H1 (cell line): ENCODE measurements at regions not wholly inside any gene's neighbourhood (a gene's known extent, or its start where the extent isn't known, plus 50 kb on each side); places are given as distances from the start of the nearest gene placed in this dataset.
"Not testable (repeated sequence)": the region's sequence is repeated elsewhere in the genome, so short reads cannot be mapped to it uniquely, and the experiment has no call there.

Experiments used
- CTCF ChIA-PET: fragments of 300-600 bp; sonication (Branson Sonifier 250); formaldehyde crosslinking; loops from one replicate; lab custom pipeline; 2021; ENCODE audit not compliant: partially characterized antibody; lab: Charles Lee
- POLR2A ChIA-PET: fragments of 300-600 bp; sonication (Branson Sonifier 250); formaldehyde crosslinking; loops from one replicate; lab custom pipeline; 2021; ENCODE audit warnings: inconsistent platforms; ENCODE audit not compliant: partially characterized antibody; lab: Charles Lee
- DNase-seq, 2 experiments: peaks; one replicate each; pipeline versions ENCODE4 v3.0.0 to v3.0.0-alpha.2; 2010 to 2022; ENCODE audit warnings: low spot score in 2 of 2, low read depth in 1 of 2, mixed read lengths in 1 of 2
- FAIRE-seq: peaks from 2 replicates; lab custom pipeline; 2011; peaks lifted over from hg19 to GRCh38; lab: Jason Lieb, UNC
- H2AFZ ChIP-seq: 2 replicates; pipeline ENCODE4 v1.8.1; 2012; ENCODE audit warnings: low read length, inconsistent platforms
- H2AK5ac ChIP-seq: 2 replicates; pipeline ENCODE4 v1.6.1; 2013; ENCODE audit warnings: low read depth, low read length
- H2BK120ac ChIP-seq: replicated peaks from 2 replicates; pipeline ENCODE3; 2013; ENCODE audit warnings: low read depth, low read length, inconsistent platforms
- H2BK12ac ChIP-seq: 2 replicates; pipeline ENCODE4 v1.6.1; 2013; ENCODE audit warnings: low read depth, low read length
- H2BK15ac ChIP-seq: 2 replicates; pipeline ENCODE4 v1.6.1; 2013; ENCODE audit warnings: low read length
- H2BK20ac ChIP-seq: 2 replicates; pipeline ENCODE4 v1.6.1; 2013; ENCODE audit warnings: low read length
- H2BK5ac ChIP-seq: 2 replicates; pipeline ENCODE4 v1.6.1; 2013; ENCODE audit warnings: low read depth, low read length
- H3K14ac ChIP-seq: 2 replicates; pipeline ENCODE4 v1.6.1; 2013; ENCODE audit warnings: inconsistent platforms; ENCODE audit not compliant: insufficient read length
- H3K18ac ChIP-seq: 2 replicates; pipeline ENCODE4 v1.6.1; 2013; ENCODE audit warnings: low read length; ENCODE audit errors: extremely low read depth
- H3K23ac ChIP-seq: 2 replicates; pipeline ENCODE4 v1.6.1; 2013; ENCODE audit warnings: inconsistent platforms; ENCODE audit not compliant: insufficient read length
- H3K23me2 ChIP-seq: 2 replicates; pipeline ENCODE4 v1.6.1; 2013; ENCODE audit warnings: low read depth, low read length
- H3K27ac ChIP-seq: 2 replicates; pipeline ENCODE4 v1.6.1; 2011; ENCODE audit warnings: low read depth, low read length, inconsistent platforms
- H3K27me3 ChIP-seq, 4 experiments: replicated peaks in 1 of 4; 1 replicate in 1 of 4; 2 replicates in 3 of 4; pipeline versions ENCODE4 v1.6.1 to v1.8.1; 2011 to 2013; ENCODE audit warnings: low read length in 3 of 4, mild to moderate bottlenecking in 3 of 4, inconsistent platforms in 2 of 4, mixed read lengths in 2 of 4, moderate library complexity in 1 of 4; ENCODE audit not compliant: control insufficient read depth in 3 of 4, insufficient read depth in 3 of 4; ENCODE audit errors: extremely low read depth in 1 of 4
- H3K36me3 ChIP-seq, 4 experiments: 2 replicates each; pipeline versions ENCODE4 v1.6.1 to v1.8.1; 2011 to 2013; ENCODE audit warnings: mild to moderate bottlenecking in 4 of 4, low read length in 3 of 4, moderate library complexity in 2 of 4, control low read depth in 1 of 4, inconsistent platforms in 1 of 4; ENCODE audit not compliant: insufficient read depth in 4 of 4, control insufficient read depth in 2 of 4
- H3K4ac ChIP-seq: replicated peaks from 2 replicates; pipeline ENCODE3; 2013; ENCODE audit warnings: low read length, low read depth, mixed read lengths, inconsistent platforms; ENCODE audit not compliant: insufficient read length
- H3K4me1 ChIP-seq, 4 experiments: replicated peaks in 1 of 4; 1 replicate in 1 of 4; 2 replicates in 3 of 4; pipeline versions ENCODE4 v1.6.1 to v1.8.1; 2011 to 2013; ENCODE audit warnings: low read length in 3 of 4, inconsistent platforms in 2 of 4, mixed read lengths in 1 of 4; ENCODE audit not compliant: insufficient read depth in 4 of 4, control insufficient read depth in 3 of 4
- H3K4me2 ChIP-seq, 2 experiments: 2 replicates each; pipeline versions ENCODE4 v1.6.1 to v1.8.1; 2011 to 2013; ENCODE audit warnings: low read depth in 2 of 2, low read length in 2 of 2, control low read depth in 1 of 2, inconsistent platforms in 1 of 2, mild to moderate bottlenecking in 1 of 2; ENCODE audit not compliant: insufficient read depth in 1 of 2
- H3K4me3 ChIP-seq, 4 experiments: fragments of 200-600, 300-600 bp in 1 of 4; sonication (generic), shearing (Covaris generic), sonication (Bioruptor Twin) in 1 of 4; 2 replicates each; pipeline versions ENCODE4 v1.5.1 to v1.8.1; 2011 to 2016; ENCODE audit warnings: low read length in 4 of 4, low read depth in 3 of 4, control low read depth in 2 of 4, inconsistent platforms in 2 of 4, mild to moderate bottlenecking in 2 of 4, mixed read lengths in 1 of 4, moderate library complexity in 1 of 4; ENCODE audit not compliant: insufficient read depth in 2 of 4; ENCODE audit errors: extremely low read depth in 1 of 4
- H3K56ac ChIP-seq: replicated peaks from 2 replicates; pipeline ENCODE3; 2013; ENCODE audit warnings: low read depth, mild to moderate bottlenecking, mixed read lengths, low read length, inconsistent platforms; ENCODE audit not compliant: insufficient read length
- H3K79me1 ChIP-seq: 2 replicates; pipeline ENCODE4 v1.6.1; 2013; ENCODE audit warnings: low read depth, low read length, control low read depth
- H3K79me2 ChIP-seq, 2 experiments: 2 replicates each; pipeline versions ENCODE4 v1.6.1 to v1.8.1; 2012 to 2013; ENCODE audit warnings: low read length in 2 of 2, mild to moderate bottlenecking in 2 of 2, inconsistent platforms in 1 of 2; ENCODE audit not compliant: insufficient read depth in 2 of 2, control insufficient read depth in 1 of 2
- H3K9ac ChIP-seq, 4 experiments: replicated peaks in 1 of 4; 1 replicate in 1 of 4; 2 replicates in 3 of 4; pipeline versions ENCODE4 v1.6.1 to v1.8.1; 2011 to 2013; ENCODE audit warnings: low read depth in 3 of 4, low read length in 3 of 4, control low read depth in 2 of 4, mild to moderate bottlenecking in 2 of 4, moderate library complexity in 2 of 4, inconsistent platforms in 1 of 4; ENCODE audit errors: extremely low read depth in 1 of 4
- H3K9me3 ChIP-seq, 2 experiments: 2 replicates each; pipeline versions ENCODE4 v1.6.1 to v1.8.1; 2012 to 2013; ENCODE audit warnings: mild to moderate bottlenecking in 2 of 2, moderate library complexity in 2 of 2, control low read depth in 1 of 2, inconsistent platforms in 1 of 2, low read depth in 1 of 2, low read length in 1 of 2, mixed read lengths in 1 of 2; ENCODE audit not compliant: insufficient read depth in 2 of 2
- H4K20me1 ChIP-seq, 2 experiments: replicated peaks in 1 of 2; 2 replicates each; pipeline versions ENCODE3 to v1.8.1; 2011 to 2013; ENCODE audit warnings: inconsistent platforms in 2 of 2, low read length in 2 of 2, mild to moderate bottlenecking in 1 of 2; ENCODE audit not compliant: insufficient read depth in 2 of 2, control insufficient read depth in 1 of 2
- H4K5ac ChIP-seq: 2 replicates; pipeline ENCODE4 v1.6.1; 2013; ENCODE audit warnings: low read length, low read depth, mixed read lengths, inconsistent platforms; ENCODE audit not compliant: insufficient read length
- H4K8ac ChIP-seq: 2 replicates; pipeline ENCODE4 v1.8.0; 2013; ENCODE audit warnings: mild to moderate bottlenecking, moderate library complexity, low read length, inconsistent platforms; ENCODE audit not compliant: insufficient read depth; ENCODE audit errors: extremely low read depth
- H4K91ac ChIP-seq: replicated peaks from 2 replicates; pipeline ENCODE3; 2013; ENCODE audit warnings: low read length, mixed read lengths, inconsistent platforms; ENCODE audit not compliant: insufficient read length
- WGBS, 2 experiments: shearing (Covaris generic) in 1 of 2; methylation state at CpG; one replicate each; pipeline versions ENCODE4 v1.1.6 to v1.1.7; 2013 to 2015; ENCODE audit warnings: low lambda C conversion rate in 2 of 2, mixed read lengths in 2 of 2, inconsistent platforms in 1 of 2, low coverage in 1 of 2, missing lambda C conversion rate in 1 of 2; ENCODE audit not compliant: insufficient replicate concordance in 2 of 2, insufficient coverage in 1 of 2, insufficient read length in 1 of 2; ENCODE audit errors: extremely low coverage in 1 of 2, missing lambda C conversion rate in 1 of 2; 5-methylcytosine and 5-hydroxymethylcytosine counted together
- TF ChIP-seq, protein P1 (sequence below): IDR thresholded peaks from 2 replicates; pipeline ENCODE4 v1.6.1; 2012; ENCODE audit warnings: inconsistent platforms

DNA sequence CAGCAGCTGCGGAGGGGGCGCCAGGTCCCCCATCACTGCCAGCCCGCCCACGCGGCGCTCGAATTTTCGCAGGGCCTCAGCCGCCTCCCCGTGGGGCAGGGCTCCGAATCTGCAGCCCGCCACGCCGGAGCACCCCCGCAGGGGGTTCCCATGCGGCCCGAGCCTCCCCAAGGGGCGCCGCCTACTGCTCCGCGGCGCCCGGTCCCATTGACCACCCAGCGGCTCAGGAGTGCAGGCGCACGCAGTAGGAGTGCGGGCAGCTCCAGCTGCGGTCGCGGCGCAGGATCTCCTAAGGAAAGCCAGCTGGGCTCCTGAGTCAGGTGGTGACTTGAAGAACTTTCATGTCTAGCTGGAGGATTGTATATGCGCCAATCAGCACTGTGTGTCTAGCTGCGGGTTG lies 155.3 kb upstream of the RREB1 start (continued):
- TF ChIP-seq, protein P1, sequence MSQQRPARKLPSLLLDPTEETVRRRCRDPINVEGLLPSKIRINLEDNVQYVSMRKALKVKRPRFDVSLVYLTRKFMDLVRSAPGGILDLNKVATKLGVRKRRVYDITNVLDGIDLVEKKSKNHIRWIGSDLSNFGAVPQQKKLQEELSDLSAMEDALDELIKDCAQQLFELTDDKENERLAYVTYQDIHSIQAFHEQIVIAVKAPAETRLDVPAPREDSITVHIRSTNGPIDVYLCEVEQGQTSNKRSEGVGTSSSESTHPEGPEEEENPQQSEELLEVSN = no peak

DNA sequence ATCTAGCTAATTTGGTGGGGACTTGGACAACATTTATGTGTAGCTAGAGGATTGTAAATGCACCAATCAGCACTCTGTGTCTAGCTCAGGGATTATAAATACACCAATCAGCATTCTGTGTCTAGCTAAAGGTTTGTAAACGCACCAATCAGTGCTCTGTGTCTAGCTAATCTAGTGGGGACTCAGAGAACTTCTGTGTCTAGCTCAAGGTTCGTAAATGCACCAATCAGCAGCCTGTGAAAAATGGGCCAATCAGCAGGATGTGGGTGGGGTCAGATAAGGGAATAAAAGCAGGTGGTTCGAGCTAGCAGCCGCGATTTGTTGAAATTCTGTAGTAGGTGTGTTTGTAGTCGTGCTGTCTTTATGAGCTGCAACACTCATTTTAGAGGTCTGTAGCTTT lies 154.8 kb upstream of the RREB1 start:
- H3K14ac ChIP-seq, H4K20me1 ChIP-seq, H3K36me3 ChIP-seq, H2AK5ac ChIP-seq, H2BK20ac ChIP-seq, H3K79me1 ChIP-seq, H3K4me2 ChIP-seq, H3K27ac ChIP-seq, FAIRE-seq, H3K4ac ChIP-seq, H3K4me3 ChIP-seq, H3K23ac ChIP-seq, H2AFZ ChIP-seq, H3K4me1 ChIP-seq, H4K8ac ChIP-seq, H3K18ac ChIP-seq, H2BK5ac ChIP-seq, H4K91ac ChIP-seq, H4K5ac ChIP-seq, H3K56ac ChIP-seq, H3K23me2 ChIP-seq, H2BK120ac ChIP-seq, H3K79me2 ChIP-seq, H2BK15ac ChIP-seq, H2BK12ac ChIP-seq, DNase-seq, H3K9ac ChIP-seq, H3K27me3 ChIP-seq, POLR2A ChIA-PET: not testable (repeated sequence)
- CTCF ChIA-PET = interaction anchor here (0.6 to 1.4 kb wide), 7 partner anchors 9 to 419 kb away, joined by 3 to 5 read pairs (median 3); no protein-coding TSS in a partner anchor
- WGBS, 2 experiments = 98% methylated on average over 6 of the region's 6 CpGs; no CpG with 5 or more reads in 1 of the 2 experiments
- H3K9me3 ChIP-seq = peaks cover 16 to 17% of the 10 kb centered on the region in 2 experiments
